NCI-H187 treated with DMSO at 0.1 percent for 48 hours (cell line): ENCODE measurements at regions not wholly inside any gene's neighbourhood (a gene's known extent, or its start where the extent isn't known, plus 50 kb on each side); places are given as distances from the start of the nearest gene placed in this dataset.

Experiments
- DNase-seq: peaks from one replicate; lab custom pipeline; 2025; lab: John Stamatoyannopoulos, UW

- no peak for DNase-seq
These were observed 98.1 kb upstream of the IRS2 start for GRCh38 chr13:109884462-109884861.

GRCh38 chr13:109883181-109884180, 97.1 kb upstream of the IRS2 start:
- DNase-seq: peak; percentile 56

- no peak for DNase-seq
These were observed 95.7 kb upstream of the IRS2 start for GRCh38 chr13:109881961-109882558.

- DNase-seq: no peak
These were observed 95.0 kb upstream of the IRS2 start for GRCh38 chr13:109881347-109881725.

- DNase-seq: no peak
These were observed 94.3 kb upstream of the IRS2 start for GRCh38 chr13:109880371-109881346.

GRCh38 chr13:109879338-109879737, 93.0 kb upstream of the IRS2 start:
- no peak for DNase-seq

GRCh38 chr13:109877809-109878208, 91.4 kb upstream of the IRS2 start:
- no peak for DNase-seq

- DNase-seq: no peak
These were observed 89.4 kb upstream of the IRS2 start for GRCh38 chr13:109875746-109876145.

GRCh38 chr13:109874484-109875454, 88.4 kb upstream of the IRS2 start:
- DNase-seq: no peak

GRCh38 chr13:109873351-109874123, 87.2 kb upstream of the IRS2 start:
- DNase-seq: no peak

- no peak for DNase-seq
These were observed 86.5 kb upstream of the IRS2 start for GRCh38 chr13:109872864-109873263.

- DNase-seq: no peak
These were observed 84.5 kb upstream of the IRS2 start for GRCh38 chr13:109870696-109871370.

GRCh38 chr13:109870274-109870673, 83.9 kb upstream of the IRS2 start:
- no peak for DNase-seq

GRCh38 chr13:109869312-109870237, 83.2 kb upstream of the IRS2 start:
- DNase-seq: peak; percentile 96

GRCh38 chr13:109868578-109869311, 82.4 kb upstream of the IRS2 start:
- DNase-seq: no peak

- no peak for DNase-seq
These were observed 81.4 kb upstream of the IRS2 start for GRCh38 chr13:109867766-109868165.

- DNase-seq: no peak
These were observed 76.2 kb upstream of the IRS2 start for GRCh38 chr13:109862627-109863026.

- DNase-seq: no peak
These were observed 73.5 kb upstream of the IRS2 start for GRCh38 chr13:109859898-109860297.
